HG03108 (cell line): ENCODE measurements at regions not wholly inside any gene's neighbourhood (a gene's known extent, or its start where the extent isn't known, plus 50 kb on each side); places are given as distances from the start of the nearest gene placed in this dataset.
"Not testable (repeated sequence)": the region's sequence is repeated elsewhere in the genome, so short reads cannot be mapped to it uniquely, and the experiment has no call there.

ENCODE experiments used
- ATAC-seq: cut with Tn5 transposase; IDR thresholded peaks from one replicate; pipeline ENCODE4 v1.9.1; 2021; ENCODE audit warnings: moderate library complexity; ENCODE audit not compliant: unreplicated experiment

DNA sequence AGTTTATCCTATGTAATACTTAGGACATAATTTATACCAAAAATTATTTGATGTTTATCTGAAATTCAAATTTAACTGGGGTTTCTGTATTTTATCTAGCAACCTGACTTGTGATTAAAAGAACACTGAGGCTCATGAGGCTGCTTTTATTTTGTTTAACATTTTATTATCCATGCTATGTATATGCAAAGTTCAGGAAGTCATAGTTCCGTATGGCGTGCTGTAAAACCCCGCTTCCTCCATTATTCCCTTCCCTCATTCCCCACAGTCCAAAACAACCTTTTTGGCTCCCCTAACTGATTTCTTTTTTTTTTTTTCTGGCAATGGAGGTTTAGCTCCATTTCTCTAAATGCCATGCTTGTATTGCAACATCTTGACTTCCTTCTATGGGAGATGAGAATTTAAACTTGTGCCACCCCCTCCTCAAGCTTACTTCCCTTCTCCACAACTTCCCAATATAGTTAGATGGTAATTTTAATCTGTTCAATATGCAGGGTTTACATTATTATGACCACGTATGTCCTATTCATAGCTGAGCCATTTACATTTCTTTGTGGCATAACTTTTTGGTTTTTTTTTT is 138.0 kb upstream of the DNAH14 start:
- ATAC-seq, result no peak

DNA sequence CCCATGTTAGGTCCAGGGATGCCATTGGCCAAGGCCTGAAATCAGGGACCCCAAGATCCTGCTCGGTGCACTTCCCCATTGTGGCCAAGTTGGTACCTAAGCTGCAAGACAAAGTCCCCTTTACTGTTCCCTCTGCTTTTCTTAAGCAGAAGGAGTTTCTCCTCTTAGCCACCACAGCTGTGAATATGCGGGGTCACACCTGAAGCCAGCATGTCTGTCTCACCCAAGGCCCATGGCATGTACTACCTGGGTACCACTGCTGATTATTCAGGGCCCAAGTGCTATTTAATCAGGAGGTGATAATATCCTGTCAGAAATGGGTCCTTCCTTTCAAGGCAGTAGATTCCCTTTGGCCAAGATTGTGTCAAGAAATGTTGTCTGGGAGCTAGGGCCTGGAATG is 133.9 kb upstream of the DNAH14 start:
- ATAC-seq, result no peak

DNA sequence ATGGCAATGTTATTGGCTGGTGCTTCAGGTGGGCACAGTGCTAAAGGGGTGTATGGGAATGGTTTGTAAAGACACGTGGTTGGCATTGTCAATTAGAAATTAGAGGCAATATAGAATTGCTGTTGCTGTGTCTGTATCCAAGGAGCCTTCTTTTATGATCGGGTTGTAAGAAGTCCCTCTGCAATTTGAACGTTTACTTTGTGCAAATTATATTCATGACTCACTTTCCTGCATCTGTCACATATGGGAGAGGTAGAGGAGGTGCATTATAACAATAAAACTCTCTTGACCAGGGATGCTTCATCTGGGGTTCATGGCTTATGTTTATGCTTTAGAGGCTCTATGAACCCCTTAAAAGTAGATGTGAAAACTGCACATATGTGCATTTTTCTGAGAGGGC is 130.4 kb upstream of the DNAH14 start:
- no peak for ATAC-seq

DNA sequence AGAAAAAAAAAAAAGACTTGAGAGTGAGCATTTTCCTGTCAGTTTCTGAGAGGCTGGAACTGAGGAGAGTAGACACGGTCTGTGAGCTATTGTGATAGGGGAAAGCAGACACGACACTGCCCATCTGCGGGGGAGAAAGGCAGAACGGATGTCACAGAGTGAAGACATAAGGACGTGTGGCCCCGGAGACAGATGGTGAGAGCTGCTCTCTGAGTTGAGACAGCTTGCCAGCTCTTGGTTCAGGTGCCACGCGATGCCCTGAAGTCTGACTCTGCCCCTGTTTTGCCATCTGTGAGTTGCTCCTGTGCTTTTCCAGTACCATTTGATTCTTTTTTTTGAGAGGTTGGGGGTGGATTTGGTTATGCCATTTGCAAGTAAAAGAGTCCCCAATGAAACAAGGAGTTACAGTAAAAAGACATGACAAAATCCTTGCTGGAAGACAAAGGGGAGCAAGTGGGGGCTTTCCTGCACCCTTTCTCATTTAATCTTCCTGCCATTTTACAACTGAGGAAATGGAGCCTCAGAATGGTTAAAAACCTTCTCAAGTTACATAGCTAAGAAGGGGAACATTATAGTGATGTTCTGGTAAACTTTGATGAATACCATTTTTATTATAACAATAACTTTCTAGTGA is 128.9 kb upstream of the DNAH14 start:
- no peak for ATAC-seq

DNA sequence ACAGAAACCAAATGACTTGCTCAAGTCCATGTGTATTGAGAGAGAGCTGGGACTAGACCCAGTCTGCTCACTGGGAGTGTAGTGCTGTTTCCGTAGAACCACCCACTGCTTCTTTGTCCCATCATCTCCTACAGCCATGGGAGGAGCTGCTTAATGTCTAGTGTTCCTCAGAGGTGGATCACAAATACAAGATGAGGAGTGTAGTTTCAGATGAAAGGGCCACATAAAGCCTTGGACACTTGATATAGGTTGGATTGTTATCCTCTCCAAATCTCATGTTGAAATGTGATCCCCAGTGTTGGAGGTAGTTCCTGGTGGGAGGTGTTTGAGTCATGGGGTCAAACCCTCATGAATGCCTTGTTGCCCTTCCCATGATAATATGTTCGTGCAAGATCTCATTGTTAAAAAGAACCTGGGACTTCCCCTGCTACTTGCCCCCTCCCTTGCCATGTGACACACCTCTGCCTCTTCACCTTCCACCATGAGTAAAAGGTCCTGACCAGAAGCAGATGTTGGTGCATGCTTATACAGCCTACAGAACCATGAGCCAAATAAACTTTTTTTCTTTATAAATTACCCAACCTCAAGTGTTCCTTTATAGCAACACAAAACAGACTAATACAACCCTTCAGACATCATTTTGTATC is 127.5 kb upstream of the DNAH14 start:
- no peak for ATAC-seq

DNA sequence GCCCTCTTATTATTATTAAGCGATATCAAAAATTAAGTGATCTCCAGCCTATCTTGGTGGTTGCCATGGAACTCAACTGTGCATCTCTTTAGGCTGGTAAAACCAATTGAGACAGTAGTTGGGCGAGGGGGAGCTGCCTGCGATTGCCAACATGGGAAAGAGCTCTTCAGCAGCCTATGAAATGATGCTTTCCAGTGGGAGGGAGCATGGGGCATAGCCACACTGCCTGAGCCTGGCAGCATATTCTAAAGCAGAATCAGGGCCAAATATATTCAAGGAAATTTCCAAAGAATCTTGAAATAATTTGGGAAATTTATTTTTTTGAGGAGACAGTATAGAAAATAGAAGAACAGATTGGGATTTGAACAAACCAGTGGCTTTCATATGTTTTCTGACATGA is 126.9 kb upstream of the DNAH14 start:
- ATAC-seq, result no peak

DNA sequence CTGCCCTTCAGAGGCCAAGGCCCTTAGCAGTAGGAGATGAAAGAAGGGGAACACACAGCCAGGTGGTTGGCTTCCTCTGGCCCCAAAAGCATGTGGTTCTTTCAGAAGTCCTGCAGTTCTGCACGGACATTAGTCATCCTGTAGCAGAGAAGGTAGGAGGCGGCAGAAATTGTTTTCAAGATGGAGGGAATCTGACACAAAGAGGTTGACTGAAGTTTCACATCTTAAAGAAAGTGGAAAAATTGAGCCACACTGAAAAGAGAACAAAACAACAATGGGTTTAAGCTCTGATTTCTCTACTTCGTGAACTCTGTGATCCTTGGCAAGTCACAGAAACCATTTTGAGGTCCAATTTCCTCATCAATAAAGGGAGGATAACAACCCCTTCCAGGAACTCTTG is 125.3 kb upstream of the DNAH14 start:
- ATAC-seq, result no peak

DNA sequence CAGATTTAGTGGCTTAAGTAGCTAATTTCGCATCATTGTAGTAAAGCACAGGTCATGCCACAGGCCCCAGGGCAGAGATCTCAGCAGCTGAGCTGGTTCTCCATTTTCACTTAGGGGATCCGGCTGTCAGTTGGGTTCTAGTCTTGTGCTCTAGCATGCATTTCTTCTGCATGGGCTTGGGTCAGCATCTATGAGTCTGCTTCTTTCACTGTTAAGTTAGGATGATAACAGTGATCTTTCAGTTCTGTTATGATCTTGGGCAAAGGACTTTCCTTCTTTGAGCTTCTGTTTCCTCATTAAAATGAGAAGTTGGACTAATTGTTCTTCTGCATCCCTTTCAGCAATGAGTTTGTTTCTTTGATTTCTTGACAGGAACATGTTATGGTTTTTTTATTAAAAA is 123.6 kb upstream of the DNAH14 start:
- no peak for ATAC-seq

DNA sequence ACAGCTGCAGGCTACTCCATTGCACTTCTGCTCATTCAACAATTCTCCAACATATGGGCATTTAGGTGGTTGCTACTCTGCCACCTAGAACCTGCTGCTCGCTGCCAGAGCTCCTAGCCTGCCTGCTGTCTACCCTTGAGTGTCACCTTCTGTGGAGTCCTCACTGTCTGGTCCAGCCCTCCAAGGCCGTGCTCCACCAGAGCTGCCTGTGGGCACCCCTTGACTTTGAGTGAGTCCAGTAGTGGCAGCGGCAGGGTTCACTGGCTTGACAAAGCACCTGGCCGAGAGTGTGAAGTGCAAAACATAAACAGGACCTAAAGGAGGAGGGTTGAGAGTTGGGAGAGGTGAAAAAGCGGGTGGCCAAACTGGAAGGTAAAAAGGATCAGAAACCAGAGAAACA is 120.3 kb upstream of the DNAH14 start:
- ATAC-seq, result no peak

DNA sequence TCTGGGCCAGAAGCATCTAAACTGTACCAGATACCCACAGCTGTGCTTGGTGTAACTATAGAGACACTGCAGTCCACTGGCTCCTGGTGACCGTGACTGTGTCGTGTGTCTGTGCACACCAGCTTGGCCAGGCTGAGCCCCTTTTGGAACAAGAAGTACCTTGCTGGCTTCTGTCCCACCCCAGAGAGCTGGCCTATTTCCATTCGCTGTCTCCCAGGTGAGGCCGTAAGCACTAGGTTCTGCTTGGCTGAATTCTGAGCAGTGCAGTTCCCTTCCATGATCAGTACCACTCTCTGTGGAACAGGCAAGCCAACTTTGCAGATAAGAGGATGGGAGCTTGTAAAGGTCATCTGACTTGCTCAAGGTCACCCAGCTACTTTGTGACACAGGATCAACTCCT is 119.9 kb upstream of the DNAH14 start:
- ATAC-seq, result no peak

DNA sequence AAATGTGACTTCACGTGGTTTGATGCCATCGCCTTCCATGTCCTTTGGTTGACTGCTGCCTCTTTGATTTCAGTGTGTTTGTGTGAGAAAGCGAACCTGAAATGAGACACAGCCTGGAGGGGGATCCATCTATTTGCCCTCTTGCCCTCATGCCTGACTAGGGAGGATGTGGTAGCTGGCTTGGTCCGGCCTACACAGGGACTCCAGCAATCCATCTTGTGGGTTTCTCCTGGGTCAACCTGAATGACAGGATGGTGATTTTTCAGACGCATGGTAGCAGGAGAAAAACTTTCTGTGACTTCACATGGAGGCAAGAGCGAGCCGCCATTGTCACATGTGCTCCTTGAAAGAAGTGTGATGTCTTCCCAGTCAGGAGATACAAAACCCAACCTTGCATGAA is 117.9 kb upstream of the DNAH14 start:
- ATAC-seq, result no peak

DNA sequence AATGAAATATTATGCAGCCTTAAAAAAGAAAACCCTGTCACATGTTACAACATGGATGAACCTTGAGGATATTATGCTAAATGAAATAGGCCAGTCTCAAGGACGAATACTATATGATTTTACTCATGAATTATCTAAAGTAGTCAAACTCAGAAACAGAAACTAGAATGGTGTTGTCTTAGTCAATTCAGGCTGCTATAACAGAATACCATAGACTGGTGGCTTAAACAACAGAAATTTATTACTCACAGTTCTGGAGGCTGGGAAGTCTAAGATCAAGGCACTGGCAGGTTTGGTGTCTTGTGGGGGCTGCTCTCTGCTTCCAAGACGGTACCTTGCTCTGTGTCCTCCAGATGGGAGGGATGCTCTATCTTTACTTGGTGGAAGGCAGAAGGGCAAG is 113.8 kb upstream of the DNAH14 start:
- peak; percentile 7 for ATAC-seq

DNA sequence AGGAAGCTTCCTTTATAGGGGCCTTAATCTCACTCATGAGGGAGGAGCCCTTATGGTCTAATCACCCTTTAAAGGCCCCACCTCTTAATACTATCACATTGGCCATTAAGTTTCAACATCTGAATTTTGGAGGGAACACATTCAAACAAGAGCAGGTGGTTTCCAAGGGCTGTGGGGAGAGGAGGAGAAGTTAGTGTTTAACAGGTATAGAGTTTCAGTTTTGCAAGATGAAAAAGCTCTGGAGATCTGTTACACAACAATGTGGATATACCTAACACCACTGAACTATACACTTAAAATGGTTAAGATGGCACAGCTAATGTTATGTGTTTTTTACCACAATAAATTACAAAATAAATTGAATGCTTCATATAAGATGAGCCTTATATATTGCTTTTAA is 113.4 kb upstream of the DNAH14 start:
- ATAC-seq, result peak; percentile 53

DNA sequence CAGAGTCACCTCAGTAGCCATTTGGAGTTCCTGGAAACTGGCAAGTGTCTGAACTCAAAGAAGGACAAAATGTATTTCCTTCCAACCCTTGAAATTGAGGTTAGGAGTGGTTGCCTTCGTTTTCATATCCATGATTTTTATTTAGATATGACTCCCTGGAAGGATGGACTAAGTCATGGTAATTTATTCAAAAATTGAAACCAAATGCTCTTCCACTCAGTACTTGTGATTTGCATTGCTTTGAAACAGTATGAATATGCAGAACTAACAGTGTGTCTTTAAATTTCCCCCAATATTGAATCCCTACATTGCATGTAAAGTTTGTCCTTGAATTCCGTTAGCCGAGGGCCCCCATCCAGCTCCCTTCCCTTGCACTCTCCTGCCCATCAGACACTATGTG is 112.1 kb upstream of the DNAH14 start:
- no peak for ATAC-seq

DNA sequence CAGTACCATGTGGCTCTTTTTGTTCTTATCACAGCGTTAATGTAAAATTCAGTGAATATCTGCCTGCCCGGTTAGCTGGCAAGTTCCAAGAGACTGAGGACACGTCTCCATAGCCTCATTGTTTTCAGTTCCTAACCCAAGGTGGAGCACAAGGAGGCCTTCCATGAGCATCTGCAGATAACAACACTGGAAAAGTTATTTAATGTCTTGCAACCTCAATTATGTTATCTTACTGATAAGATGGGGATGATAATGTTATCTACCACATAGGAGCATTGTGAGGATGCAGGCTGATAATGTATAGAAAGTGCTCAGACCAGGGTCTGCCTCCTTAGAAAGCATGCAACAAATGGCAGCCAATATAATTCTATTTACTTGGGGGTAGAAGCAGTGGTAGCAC is 109.6 kb upstream of the DNAH14 start:
- no peak for ATAC-seq

DNA sequence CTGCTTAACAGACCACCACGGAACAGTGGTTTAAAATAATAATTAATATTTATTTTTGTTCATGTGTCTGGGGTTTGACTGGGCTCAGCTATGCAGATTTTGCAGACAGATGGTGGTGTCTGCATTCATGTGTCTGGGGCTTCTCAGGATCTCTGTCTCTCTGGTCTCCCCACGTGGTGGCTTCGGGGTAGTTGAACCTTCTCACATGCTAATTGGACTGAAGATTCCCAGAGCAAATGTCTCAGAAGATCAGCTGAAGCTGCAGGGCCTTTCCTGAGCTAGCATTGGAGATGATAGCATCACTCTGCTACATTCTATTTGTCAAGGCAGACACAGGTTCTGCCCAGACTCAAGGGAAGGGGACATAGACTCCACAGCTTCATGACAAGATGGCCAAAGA is 109.1 kb upstream of the DNAH14 start:
- no peak for ATAC-seq

DNA sequence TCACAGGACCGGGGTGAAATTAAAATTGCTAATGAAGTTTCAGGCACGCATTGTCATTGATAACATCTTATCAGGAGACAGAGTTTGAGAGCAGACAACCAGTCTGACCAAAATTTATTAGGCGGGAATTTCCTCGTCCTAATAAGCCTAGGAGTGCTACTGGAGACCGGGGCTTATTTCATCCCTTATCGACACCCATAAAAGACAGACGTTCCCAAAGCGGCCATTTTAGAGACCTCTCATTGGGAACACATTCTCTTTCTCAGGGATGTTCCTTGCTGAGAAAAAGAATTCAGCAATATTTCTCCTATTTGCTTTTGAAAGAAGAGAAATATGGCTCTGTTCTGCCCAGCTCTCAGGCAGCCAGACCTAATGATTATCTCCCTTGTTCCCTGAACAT is 107.7 kb upstream of the DNAH14 start:
- ATAC-seq, result not testable (repeated sequence)

DNA sequence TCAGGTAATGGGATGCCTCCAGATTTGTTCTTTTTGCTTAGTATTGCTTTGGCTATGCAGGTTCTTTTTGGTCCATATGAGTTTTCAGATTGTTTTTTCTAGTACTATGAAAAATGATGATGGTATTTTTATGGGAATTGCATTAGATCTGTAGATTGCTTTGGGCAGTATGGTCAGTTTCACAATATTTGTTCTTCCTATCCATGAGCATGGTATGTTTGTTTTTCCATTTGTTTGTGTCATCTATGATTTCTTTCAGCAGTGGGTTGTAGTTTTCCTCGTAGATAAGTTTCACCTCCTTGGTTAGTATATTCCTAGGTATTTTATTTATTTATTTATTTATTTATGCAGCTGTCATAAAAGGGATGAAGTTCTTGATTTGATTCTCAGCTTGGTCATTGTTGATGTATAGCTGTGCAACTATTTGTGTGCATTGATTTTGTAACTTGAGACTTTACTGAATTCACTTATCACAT is 103.9 kb upstream of the DNAH14 start:
- no peak for ATAC-seq

DNA sequence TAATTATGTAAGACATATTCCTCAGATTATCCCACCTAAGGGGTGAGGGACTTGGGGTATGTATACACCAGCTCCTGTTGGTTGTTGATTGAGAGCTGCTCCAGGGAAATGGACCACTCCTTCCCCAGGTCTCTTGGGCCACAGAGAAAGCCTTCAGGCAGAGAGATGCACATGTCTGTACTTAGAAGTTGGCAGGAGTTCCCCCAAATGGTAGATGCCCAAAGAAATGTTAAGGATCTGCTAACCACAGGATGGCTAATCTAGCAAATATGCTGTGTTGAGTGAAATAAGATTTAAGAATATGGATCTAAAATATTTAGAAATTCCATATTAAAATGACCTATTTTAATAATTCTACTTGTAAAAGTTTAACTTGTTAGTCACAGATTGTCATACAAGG is 100.8 kb upstream of the DNAH14 start:
- ATAC-seq, result no peak

DNA sequence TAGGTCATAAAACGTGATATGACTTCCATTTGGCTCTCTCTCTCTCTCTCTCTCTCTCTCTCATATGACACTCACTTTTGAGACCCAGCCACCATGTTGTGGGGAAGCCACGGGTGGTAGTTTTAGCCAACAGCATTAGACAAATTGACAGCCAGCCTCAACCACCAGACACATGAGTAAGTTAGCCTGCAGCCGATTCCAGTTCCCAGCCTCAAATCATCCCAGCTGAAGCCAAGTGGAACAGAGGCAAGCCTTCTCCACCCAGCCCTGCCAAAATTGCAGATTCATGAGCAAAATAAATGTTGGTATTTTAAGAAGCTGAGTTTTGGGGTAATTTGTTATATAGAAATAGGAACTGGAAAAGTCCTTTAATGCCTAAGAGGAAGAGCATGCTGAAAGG is 98.0 kb upstream of the DNAH14 start:
- ATAC-seq, result no peak

DNA sequence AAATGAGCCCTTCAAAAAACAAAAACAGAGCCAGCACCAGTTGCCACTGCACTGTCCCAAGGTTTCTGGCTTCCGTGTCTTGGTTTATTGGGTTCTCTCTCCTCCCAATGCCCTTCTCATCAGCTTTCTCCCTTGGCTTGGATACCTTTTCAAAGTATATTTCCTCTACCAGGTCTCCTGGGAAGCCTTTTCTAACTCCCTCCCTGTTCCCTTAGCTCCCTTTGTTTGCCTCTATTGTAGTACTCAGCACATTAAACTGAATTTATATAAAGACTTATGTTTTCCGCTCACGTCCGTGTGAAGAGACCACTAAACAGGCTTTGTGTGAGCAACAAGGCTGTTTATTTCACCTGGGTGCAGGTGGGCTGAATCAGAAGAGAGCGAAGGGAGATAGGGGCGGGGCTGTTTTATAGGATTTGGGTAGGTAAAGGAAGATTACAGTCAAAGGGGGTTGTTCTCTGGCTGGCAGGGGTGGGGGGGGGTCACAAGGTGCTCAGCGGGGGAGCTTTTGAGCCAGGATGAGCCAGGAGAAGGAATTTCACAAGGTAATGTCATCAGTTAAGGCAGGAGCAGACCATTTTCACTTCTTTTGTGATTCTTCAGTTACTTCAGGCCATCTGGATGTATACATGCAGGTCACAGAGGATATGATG is 89.7 kb upstream of the DNAH14 start:
- not testable (repeated sequence) for ATAC-seq

DNA sequence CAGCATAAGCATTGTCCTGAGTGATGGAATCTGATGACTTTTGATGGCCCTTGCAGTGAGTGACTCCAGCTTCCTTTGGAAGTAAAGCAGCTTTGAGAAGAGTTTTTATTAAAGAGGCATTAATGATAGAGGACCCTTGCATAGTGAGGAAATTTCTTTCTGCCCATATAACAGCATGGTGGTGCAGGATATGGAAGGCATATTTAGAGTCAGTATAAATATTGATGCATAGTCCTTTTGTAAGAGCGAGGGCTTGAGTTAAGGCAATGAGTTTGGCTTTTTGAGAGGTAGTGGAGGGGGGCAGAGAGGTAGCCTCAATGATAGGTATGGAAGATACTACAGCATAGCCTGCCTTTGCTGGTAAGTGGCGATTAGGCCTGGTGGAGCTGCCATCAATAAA is 87.7 kb upstream of the DNAH14 start:
- not testable (repeated sequence) for ATAC-seq
